PC-3 (cell line): ENCODE measurements at regions not wholly inside any gene's neighbourhood (a gene's known extent, or its start where the extent isn't known, plus 50 kb on each side); places are given as distances from the start of the nearest gene placed in this dataset.

Experiments
- ATAC-seq: fragments of 200-7000 bp; cut with Tn5 transposase; 2 replicates; pipeline ENCODE4 v1.9.1; 2020; ENCODE audit warnings: mild to moderate bottlenecking, moderate library complexity
- BruUV-seq: library from RNA; stranded (reverse); fragments of 400-500 nt; replicated peaks from 2 replicates; lab custom pipeline; 2021; lab: Mats Ljungman, UMichigan
- CTCF ChIA-PET: fragments of 300-600 bp; sonication (Branson Sonifier 250); formaldehyde crosslinking; loops from one replicate; lab custom pipeline; 2022; ENCODE audit warnings: antibody characterized with exemption; lab: Charles Lee
- POLR2A ChIA-PET: fragments of 300-600 bp; sonication (Branson Sonifier 250); formaldehyde crosslinking; loops from one replicate; lab custom pipeline; 2022; ENCODE audit warnings: antibody characterized with exemption; ENCODE audit not compliant: unreplicated experiment; lab: Charles Lee
- DNase-seq: peaks from one replicate; pipeline ENCODE4 v3.0.0-alpha.2; 2015
- H2AFZ ChIP-seq: fragments of 300-600 bp; sonication (generic); 2 replicates; pipeline ENCODE4 v1.6.0; 2016; ENCODE audit warnings: antibody characterized with exemption, low read length
- H3F3A ChIP-seq: fragments of 300-600 bp; sonication (generic); one replicate; pipeline ENCODE4 v1.6.0; 2017; ENCODE audit warnings: antibody characterized with exemption, low read length, control low read depth, mild to moderate bottlenecking; ENCODE audit not compliant: unreplicated experiment
- H3K27ac ChIP-seq: fragments of 300-600 bp; sonication (generic); 2 replicates; pipeline ENCODE4 v1.5.1; 2016; ENCODE audit warnings: mild to moderate bottlenecking, low read length
- H3K27me3 ChIP-seq: fragments of 300-600 bp; sonication (generic); 2 replicates; pipeline ENCODE4 v1.6.1; 2016; ENCODE audit warnings: low read length, mixed read lengths
- H3K36me3 ChIP-seq: fragments of 300-600 bp; sonication (generic); 2 replicates; pipeline ENCODE4 v1.6.1; 2016; ENCODE audit warnings: low read depth, mixed run types, low read length, mixed read lengths
- H3K4me1 ChIP-seq: fragments of 300-600 bp; sonication (generic); 2 replicates; pipeline ENCODE4 v1.5.1; 2016; ENCODE audit warnings: low read length; ENCODE audit not compliant: insufficient read depth
- H3K4me2 ChIP-seq: fragments of 300-600 bp; sonication (generic); 2 replicates; pipeline ENCODE4 v1.6.0; 2016; ENCODE audit warnings: low read length
- H3K4me3 ChIP-seq: fragments of 300-600 bp; sonication (generic); 2 replicates; pipeline ENCODE4 v1.5.1; 2016; ENCODE audit warnings: mild to moderate bottlenecking, low read length, mixed read lengths
- H3K79me2 ChIP-seq: fragments of 300-600 bp; sonication (generic); 2 replicates; pipeline ENCODE4 v1.6.1; 2017; ENCODE audit warnings: low read length, mixed read lengths
- H3K9ac ChIP-seq: fragments of 300-600 bp; sonication (generic); 2 replicates; pipeline ENCODE4 v1.6.0; 2016; ENCODE audit warnings: mild to moderate bottlenecking, low read length
- H3K9me2 ChIP-seq: fragments of 300-600 bp; sonication (generic); replicated peaks from 2 replicates; pipeline ENCODE4 v1.6.1; 2016; ENCODE audit warnings: mixed run types, low read length, mixed read lengths
- H3K9me3 ChIP-seq: fragments of 300-600 bp; sonication (generic); 2 replicates; pipeline ENCODE4 v1.6.1; 2016; ENCODE audit warnings: low read length, mixed read lengths
- H4K20me1 ChIP-seq: fragments of 300-600 bp; sonication (generic); 2 replicates; pipeline ENCODE4 v1.6.1; 2016; ENCODE audit warnings: low read length, mixed read lengths
- EZH2 ChIP-seq: fragments of 300-600 bp; sonication (generic); IDR thresholded peaks from one replicate; pipeline ENCODE4 v1.6.1; 2017; ENCODE audit warnings: antibody characterized with exemption, mild to moderate bottlenecking, low read length; ENCODE audit not compliant: unreplicated experiment
- EZH2phosphoT487 ChIP-seq: fragments of 300-600 bp; sonication (generic); IDR thresholded peaks from 2 replicates; pipeline ENCODE4 v1.6.1; 2018; ENCODE audit warnings: mild to moderate bottlenecking, antibody characterized with exemption, low read length, borderline replicate concordance
- intact Hi-C: fragments of 100-400 bp; cut with micrococcal nuclease; formaldehyde crosslinking; loops from 2 replicates; pipeline ENCODE4 v1.9.0; 2023
- TF ChIP-seq, protein P1 (sequence below): fragments of 300-600 bp; sonication (generic); conservative IDR thresholded peaks from 2 replicates; pipeline ENCODE4 v1.5.1; 2017; ENCODE audit warnings: antibody characterized with exemption, low read depth, mild to moderate bottlenecking, low read length

DNA sequence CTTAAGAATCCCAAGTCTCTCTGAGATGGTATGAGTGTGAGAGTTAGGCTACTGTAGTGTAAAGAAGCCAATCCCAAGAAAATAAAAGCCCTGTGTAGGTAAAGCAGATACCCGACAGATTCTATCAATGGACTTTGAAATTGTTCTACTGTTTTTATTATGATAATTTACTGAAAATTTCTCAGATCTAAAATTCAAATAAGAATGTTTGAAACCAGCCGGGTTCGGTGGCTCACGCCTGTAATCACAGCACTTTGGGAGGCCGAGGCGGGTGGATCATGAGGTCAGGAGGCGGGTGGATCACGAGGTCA is 208.3 kb upstream of the SPRED2 start:
- peak overlapping the region; percentile 60; the same call in 1 of the 2 replicates for H3K4me3 ChIP-seq
- TF ChIP-seq EZH2 (no peak), EZH2phosphoT487 (no peak)
- TF ChIP-seq, protein P1, sequence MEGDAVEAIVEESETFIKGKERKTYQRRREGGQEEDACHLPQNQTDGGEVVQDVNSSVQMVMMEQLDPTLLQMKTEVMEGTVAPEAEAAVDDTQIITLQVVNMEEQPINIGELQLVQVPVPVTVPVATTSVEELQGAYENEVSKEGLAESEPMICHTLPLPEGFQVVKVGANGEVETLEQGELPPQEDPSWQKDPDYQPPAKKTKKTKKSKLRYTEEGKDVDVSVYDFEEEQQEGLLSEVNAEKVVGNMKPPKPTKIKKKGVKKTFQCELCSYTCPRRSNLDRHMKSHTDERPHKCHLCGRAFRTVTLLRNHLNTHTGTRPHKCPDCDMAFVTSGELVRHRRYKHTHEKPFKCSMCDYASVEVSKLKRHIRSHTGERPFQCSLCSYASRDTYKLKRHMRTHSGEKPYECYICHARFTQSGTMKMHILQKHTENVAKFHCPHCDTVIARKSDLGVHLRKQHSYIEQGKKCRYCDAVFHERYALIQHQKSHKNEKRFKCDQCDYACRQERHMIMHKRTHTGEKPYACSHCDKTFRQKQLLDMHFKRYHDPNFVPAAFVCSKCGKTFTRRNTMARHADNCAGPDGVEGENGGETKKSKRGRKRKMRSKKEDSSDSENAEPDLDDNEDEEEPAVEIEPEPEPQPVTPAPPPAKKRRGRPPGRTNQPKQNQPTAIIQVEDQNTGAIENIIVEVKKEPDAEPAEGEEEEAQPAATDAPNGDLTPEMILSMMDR = no peak; the same call in 1 of the 2 replicates
- no peaks in the 10 kb centered on the region for H4K20me1 ChIP-seq
- H3K9me2 ChIP-seq = no peaks in the 10 kb centered on the region
- H3K27me3 ChIP-seq = peaks cover 23% of the 10 kb centered on the region
- no peak for ATAC-seq
- no peak for DNase-seq
- H3K36me3 ChIP-seq = no peaks in the 10 kb centered on the region
- POLR2A ChIA-PET = interaction anchor here (0.7 kb wide), 1 partner anchor 28 kb away, joined by 5 read pairs; no protein-coding TSS in a partner anchor
- no peaks in the 10 kb centered on the region for H3K79me2 ChIP-seq
- no peak overlapping the region for H3K9ac ChIP-seq
- CTCF ChIA-PET = interaction anchor here (0.7 to 2.3 kb wide), 3 partner anchors 46 to 70 kb away, joined by 3 to 25 read pairs (median 8); no protein-coding TSS in a partner anchor
- intact Hi-C loops = loop anchor here (1.0 to 10.0 kb wide), 4 partner anchors 71 to 934 kb away; no protein-coding TSS in a partner anchor
- no peaks in the 10 kb centered on the region for H3F3A ChIP-seq
- no TSS peak for BruUV-seq
- peak overlapping the region; percentile 88 for H2AFZ ChIP-seq
- peak overlapping the region; percentile 83 for H3K4me2 ChIP-seq
- H3K9me3 ChIP-seq = no peaks in the 10 kb centered on the region
- H3K4me1 ChIP-seq = no peaks in the 10 kb centered on the region
- H3K27ac ChIP-seq = no peak overlapping the region

DNA sequence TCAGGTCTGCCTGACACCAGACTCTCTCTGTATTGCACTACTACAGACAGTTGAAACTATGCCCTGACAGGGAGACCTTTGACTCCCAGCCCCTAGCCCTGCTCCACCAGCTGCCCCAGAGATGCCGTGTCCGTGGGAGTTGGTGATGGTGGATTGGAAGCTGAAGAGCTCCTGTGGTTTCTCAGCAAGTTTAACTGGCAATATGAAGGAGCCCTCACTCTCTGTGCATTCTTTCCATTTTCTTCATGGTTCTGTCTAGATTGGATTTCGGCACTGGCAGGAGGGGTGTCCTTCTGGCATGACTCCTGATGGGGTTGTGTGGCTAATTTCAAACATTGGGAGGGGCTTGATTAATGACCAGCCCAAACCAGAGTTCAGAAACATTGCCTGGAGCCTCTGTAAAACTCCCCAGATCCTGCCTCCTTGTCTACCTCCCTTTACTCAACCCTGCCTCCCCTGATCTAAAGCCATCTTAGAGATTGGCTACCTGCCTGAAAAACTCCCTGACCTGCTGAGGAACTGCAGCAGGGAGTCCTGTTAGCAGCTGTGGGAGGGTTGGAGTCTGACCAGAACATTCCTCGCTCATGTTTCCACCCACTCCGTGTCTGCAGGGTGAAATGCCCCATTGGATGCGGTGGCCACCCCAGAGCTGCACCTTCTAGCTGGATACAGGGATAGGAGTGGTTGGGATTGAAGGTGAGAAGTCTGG is 206.9 kb upstream of the SPRED2 start:
- H3K9me2 ChIP-seq = no peaks in the 10 kb centered on the region
- CTCF ChIA-PET = interaction anchor here (0.8 to 2.3 kb wide), 3 partner anchors 71 to 91 kb away, joined by 4 to 25 read pairs (median 5); no protein-coding TSS in a partner anchor

More for the DNA sequence above, 206.9 kb upstream of the SPRED2 start:
- no peaks in the 10 kb centered on the region for H3K9me3 ChIP-seq
- no peaks in the 10 kb centered on the region for H4K20me1 ChIP-seq
- no TSS peak for BruUV-seq
- H3K4me3 ChIP-seq = 0 out of 2 replicates have a peak overlapping the region, but pooled peaks have one; percentile 60
- H3K27me3 ChIP-seq = peaks cover 31% of the 10 kb centered on the region
- TF ChIP-seq EZH2phosphoT487 (no peak), EZH2 (no peak)
- TF ChIP-seq, protein P1 = no peak
- POLR2A ChIA-PET = interaction anchor here (0.6 kb wide), 1 partner anchor 23 kb away, joined by 3 read pairs; no protein-coding TSS in a partner anchor
- intact Hi-C loops = no loop called here
- no peak overlapping the region for H3K9ac ChIP-seq
- no peaks in the 10 kb centered on the region for H3K79me2 ChIP-seq
- DNase-seq (peak; percentile 20), ATAC-seq (no peak)
- H3K27ac ChIP-seq = no peak overlapping the region
- no peak overlapping the region for H2AFZ ChIP-seq
- H3K4me2 ChIP-seq = peak overlapping the region; percentile 83
- H3F3A ChIP-seq = no peaks in the 10 kb centered on the region
- H3K4me1 ChIP-seq = no peaks in the 10 kb centered on the region
- H3K36me3 ChIP-seq = no peaks in the 10 kb centered on the region
